Peyer's patch (tissue), 4 donors: ENCODE measurements at regions not wholly inside any gene's neighbourhood (a gene's known extent, or its start where the extent isn't known, plus 50 kb on each side); places are given as distances from the start of the nearest gene placed in this dataset.

Experiments
- DNase-seq, 3 donors: peaks; one replicate each; pipeline ENCODE4 v3.0.0-alpha.2; 2017 to 2019
- H3K27ac ChIP-seq, 4 donors: fragments of 200-600 bp; sonication (generic); one replicate each; pipeline ENCODE4 v1.5.1; 2016 to 2019
- H3K27me3 ChIP-seq, 2 donors: fragments of 200-600 bp; sonication (generic); one replicate each; pipeline ENCODE4 v1.5.1; 2019
- H3K36me3 ChIP-seq, 3 donors: fragments of 200-600 bp; sonication (generic); one replicate each; pipeline ENCODE4 v1.5.1; 2016 to 2019
- H3K4me1 ChIP-seq, 4 donors: fragments of 200-600 bp; sonication (generic); one replicate each; pipeline ENCODE4 v1.5.1; 2016 to 2019
- H3K4me3 ChIP-seq, 4 donors: fragments of 200-600 bp; sonication (generic); 1 replicate in 3 of 4; 2 replicates in 1 of 4; pipeline ENCODE4 v1.5.1; 2016 to 2019; ENCODE audit warnings: mild to moderate bottlenecking in 1 of 4
- H3K9me3 ChIP-seq, 4 donors: fragments of 200-600 bp; sonication (generic); one replicate each; pipeline ENCODE4 v1.5.1; 2016 to 2019; ENCODE audit warnings: mild to moderate bottlenecking in 1 of 4
- POLR2A ChIP-seq, 2 donors: fragments of 450-650 bp; IDR thresholded peaks; one replicate each; pipeline ENCODE4 v1.5.1; 2017; ENCODE audit warnings: antibody characterized with exemption in 2 of 2, mild to moderate bottlenecking in 2 of 2, moderate library complexity in 2 of 2
- TF ChIP-seq, protein P1 (sequence below), 6 experiments: fragments of 450-650 bp in 4 of 6; fragments of 200-600 bp in 2 of 6; sonication (generic) in 1 of 6; IDR thresholded peaks; one replicate each; pipeline ENCODE4 v1.5.1; 2017 to 2019; ENCODE audit warnings: antibody characterized with exemption in 6 of 6, mild to moderate bottlenecking in 3 of 6, moderate library complexity in 1 of 6

DNA sequence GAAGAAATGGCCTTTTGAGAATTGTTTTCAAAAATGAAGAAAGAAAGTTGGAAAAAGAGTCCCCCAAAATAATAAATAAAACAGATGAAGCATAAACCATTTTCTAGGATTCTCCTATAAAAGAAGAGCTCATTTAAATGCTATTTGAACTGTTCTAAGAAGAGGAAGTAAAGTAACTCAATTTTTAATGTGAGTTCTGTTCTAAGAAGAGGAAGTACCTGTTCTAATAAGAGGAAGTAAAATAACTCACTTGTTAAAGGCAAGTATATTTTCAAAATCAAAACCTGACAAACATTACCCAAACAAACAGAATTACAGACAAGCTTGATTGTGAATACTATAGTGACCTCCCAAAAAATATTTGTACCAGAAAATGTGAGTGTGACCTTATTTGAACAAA lies 1326.3 kb downstream of the C4orf33 start:
- Histone ChIP-seq H3K27ac (no peak overlapping the region), H3K4me1 (no peaks in the 10 kb centered on the region), H3K9me3 (no peaks in the 10 kb centered on the region), H3K36me3 (no peaks in the 10 kb centered on the region), H3K27me3 (no peaks in the 10 kb centered on the region), H3K4me3 (no peak overlapping the region)
- DNase-seq = no peak
- TF ChIP-seq POLR2A (IDR thresholded peaks at IDR 0.05) = no peak
- TF ChIP-seq, protein P1, sequence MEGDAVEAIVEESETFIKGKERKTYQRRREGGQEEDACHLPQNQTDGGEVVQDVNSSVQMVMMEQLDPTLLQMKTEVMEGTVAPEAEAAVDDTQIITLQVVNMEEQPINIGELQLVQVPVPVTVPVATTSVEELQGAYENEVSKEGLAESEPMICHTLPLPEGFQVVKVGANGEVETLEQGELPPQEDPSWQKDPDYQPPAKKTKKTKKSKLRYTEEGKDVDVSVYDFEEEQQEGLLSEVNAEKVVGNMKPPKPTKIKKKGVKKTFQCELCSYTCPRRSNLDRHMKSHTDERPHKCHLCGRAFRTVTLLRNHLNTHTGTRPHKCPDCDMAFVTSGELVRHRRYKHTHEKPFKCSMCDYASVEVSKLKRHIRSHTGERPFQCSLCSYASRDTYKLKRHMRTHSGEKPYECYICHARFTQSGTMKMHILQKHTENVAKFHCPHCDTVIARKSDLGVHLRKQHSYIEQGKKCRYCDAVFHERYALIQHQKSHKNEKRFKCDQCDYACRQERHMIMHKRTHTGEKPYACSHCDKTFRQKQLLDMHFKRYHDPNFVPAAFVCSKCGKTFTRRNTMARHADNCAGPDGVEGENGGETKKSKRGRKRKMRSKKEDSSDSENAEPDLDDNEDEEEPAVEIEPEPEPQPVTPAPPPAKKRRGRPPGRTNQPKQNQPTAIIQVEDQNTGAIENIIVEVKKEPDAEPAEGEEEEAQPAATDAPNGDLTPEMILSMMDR (IDR thresholded peaks at IDR 0.05) = no peak

DNA sequence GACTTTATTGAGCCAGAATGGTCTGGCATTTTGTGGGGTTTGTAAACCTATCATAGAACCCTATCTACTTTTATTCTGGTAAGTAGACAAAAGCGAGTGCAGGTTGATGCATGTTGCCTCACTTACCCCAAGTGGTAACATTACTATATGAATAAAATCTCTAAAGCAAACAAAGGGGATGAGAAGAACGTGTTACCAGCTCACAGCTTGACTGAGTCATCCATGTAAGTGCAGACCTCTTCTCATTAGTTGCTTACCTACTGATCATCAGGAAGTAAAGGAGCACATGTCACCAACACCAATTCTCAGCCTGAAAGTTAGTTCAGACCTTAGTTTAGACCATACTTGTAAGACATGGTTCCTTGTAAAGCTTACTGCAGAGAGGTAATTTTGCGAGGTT lies 1328.3 kb downstream of the C4orf33 start:
- Histone ChIP-seq H3K9me3 (no peaks in the 10 kb centered on the region), H3K4me3 (no peak overlapping the region), H3K27me3 (no peaks in the 10 kb centered on the region), H3K36me3 (no peaks in the 10 kb centered on the region), H3K4me1 (no peaks in the 10 kb centered on the region), H3K27ac (no peak overlapping the region)
- TF ChIP-seq, protein P1 (IDR thresholded peaks at IDR 0.05) = no peak
- TF ChIP-seq POLR2A (IDR thresholded peaks at IDR 0.05) = no peak
- DNase-seq = no peak

DNA sequence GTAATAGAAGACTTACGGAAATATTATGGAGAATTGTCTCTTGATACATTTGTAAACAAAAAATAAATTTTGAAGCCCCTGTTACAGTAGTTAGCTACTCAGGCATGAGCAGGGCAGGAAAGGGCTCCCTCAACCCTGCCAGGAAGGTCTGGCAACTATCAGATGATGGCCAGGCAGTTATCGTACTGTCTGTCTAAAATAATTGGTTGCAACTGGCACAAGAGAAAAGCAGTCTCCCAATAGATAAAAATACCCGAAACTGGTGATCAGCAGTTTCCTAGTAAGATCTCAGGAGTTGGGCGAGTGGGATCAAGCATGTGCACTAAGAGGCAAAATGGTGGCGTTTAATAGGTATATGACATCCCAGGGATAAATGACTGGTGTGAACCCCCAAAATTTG lies 1336.3 kb downstream of the C4orf33 start:
- no peak for DNase-seq
- H3K27ac ChIP-seq = no peak overlapping the region
- no peaks in the 10 kb centered on the region for H3K36me3 ChIP-seq
- H3K9me3 ChIP-seq = no peaks in the 10 kb centered on the region
- no peak overlapping the region for H3K4me3 ChIP-seq
- no peaks in the 10 kb centered on the region for H3K4me1 ChIP-seq
- no peaks in the 10 kb centered on the region for H3K27me3 ChIP-seq
- TF ChIP-seq, protein P1 (IDR thresholded peaks at IDR 0.05) = no peak
- no peak for TF ChIP-seq POLR2A (IDR thresholded peaks at IDR 0.05)

DNA sequence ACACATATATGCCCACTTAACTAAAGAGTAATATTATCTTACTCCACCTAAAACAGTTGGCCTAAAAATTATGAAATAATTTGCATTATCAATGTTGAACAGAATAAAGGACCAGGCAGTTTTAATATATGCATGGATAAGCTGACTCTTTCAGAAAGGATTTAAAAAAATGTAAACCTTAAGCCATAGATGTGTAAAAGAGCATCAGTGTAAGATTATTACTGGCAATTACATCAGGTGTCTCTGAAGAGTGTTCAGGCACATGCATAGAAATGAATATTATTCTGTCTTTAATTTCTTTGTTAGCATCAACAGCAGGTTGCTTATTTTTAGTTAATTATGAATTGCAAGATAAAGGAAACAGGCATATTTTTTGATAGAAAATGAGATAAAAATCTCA lies 1353.8 kb downstream of the C4orf33 start:
- Histone ChIP-seq H3K4me1 (no peaks in the 10 kb centered on the region), H3K27ac (no peak overlapping the region), H3K9me3 (no peaks in the 10 kb centered on the region), H3K4me3 (no peak overlapping the region), H3K27me3 (no peaks in the 10 kb centered on the region), H3K36me3 (no peaks in the 10 kb centered on the region)
- DNase-seq = no peak
- TF ChIP-seq, protein P1 (IDR thresholded peaks at IDR 0.05) = no peak
- no peak for TF ChIP-seq POLR2A (IDR thresholded peaks at IDR 0.05)

DNA sequence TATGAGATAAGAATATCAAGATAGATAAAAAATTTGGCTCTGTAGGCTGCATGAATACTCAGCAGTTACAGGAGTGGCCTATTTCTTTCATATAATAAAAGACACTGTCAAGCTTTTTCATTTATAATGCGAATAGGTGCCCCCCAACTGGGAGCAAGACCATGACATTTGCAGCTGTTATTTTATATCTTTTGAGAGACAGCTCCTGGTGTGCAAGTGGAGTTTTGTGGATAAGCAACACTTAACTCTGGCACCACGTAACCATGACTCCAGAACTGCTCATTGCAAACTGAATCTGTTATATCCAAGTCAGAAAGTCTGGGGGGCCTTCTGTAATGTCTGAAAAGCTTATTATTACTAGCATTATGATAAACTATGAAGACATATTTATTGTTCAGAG lies 1372.4 kb downstream of the C4orf33 start:
- H3K4me1 ChIP-seq = no peaks in the 10 kb centered on the region
- TF ChIP-seq POLR2A (IDR thresholded peaks at IDR 0.05) = no peak
- TF ChIP-seq, protein P1 (IDR thresholded peaks at IDR 0.05) = no peak

DNA sequence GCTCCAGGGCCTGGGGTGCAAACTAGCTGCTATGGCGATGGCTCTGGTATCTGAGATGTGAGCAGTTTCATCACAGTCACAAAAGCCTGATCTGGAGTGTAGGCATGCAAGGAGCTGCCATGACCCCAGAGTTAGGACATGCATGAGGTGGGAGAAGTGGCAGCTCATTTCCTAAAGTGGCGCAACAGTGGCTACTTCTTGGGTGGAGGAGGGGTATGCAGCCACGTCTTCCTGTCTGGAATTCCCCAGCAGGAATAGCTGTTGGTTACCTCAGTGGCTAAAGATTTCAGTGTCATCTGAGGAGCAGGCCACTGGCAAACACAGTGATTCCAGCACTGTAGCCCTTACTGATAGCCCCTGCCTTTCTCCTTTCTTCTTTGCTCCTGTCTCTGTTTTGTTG lies 1382.5 kb downstream of the C4orf33 start:
- Histone ChIP-seq H3K36me3 (no peaks in the 10 kb centered on the region), H3K4me1 (no peaks in the 10 kb centered on the region), H3K27me3 (no peaks in the 10 kb centered on the region), H3K9me3 (no peaks in the 10 kb centered on the region), H3K4me3 (no peak overlapping the region), H3K27ac (no peak overlapping the region)
- no peak for DNase-seq
- TF ChIP-seq, protein P1 (IDR thresholded peaks at IDR 0.05) = no peak
- no peak for TF ChIP-seq POLR2A (IDR thresholded peaks at IDR 0.05)

More for the DNA sequence above, 1372.4 kb downstream of the C4orf33 start:
- Histone ChIP-seq H3K9me3 (no peaks in the 10 kb centered on the region), H3K36me3 (no peaks in the 10 kb centered on the region), H3K4me3 (no peak overlapping the region), H3K27ac (no peak overlapping the region), H3K27me3 (no peaks in the 10 kb centered on the region)
- DNase-seq = no peak
